GM19463 (cell line): ENCODE measurements at regions not wholly inside any gene's neighbourhood (a gene's known extent, or its start where the extent isn't known, plus 50 kb on each side); places are given as distances from the start of the nearest gene placed in this dataset.
"Not testable (repeated sequence)": the region's sequence is repeated elsewhere in the genome, so short reads cannot be mapped to it uniquely, and the experiment has no call there.

Experiments used
- ATAC-seq: cut with Tn5 transposase; IDR thresholded peaks from one replicate; pipeline ENCODE4 v1.9.1; 2021; ENCODE audit warnings: mild to moderate bottlenecking, moderate library complexity; ENCODE audit not compliant: unreplicated experiment

GRCh38 chr3:78238811-78239210 is 1198.9 kb downstream of the ROBO2 start:
- ATAC-seq = no peak

GRCh38 chr3:78242724-78243123 is 1202.8 kb downstream of the ROBO2 start:
- no peak for ATAC-seq

- no peak for ATAC-seq
Measured at GRCh38 chr3:78244136-78244535, 1204.2 kb downstream of the ROBO2 start.

- no peak for ATAC-seq
Measured at GRCh38 chr3:78249294-78249693, 1209.4 kb downstream of the ROBO2 start.

DNA sequence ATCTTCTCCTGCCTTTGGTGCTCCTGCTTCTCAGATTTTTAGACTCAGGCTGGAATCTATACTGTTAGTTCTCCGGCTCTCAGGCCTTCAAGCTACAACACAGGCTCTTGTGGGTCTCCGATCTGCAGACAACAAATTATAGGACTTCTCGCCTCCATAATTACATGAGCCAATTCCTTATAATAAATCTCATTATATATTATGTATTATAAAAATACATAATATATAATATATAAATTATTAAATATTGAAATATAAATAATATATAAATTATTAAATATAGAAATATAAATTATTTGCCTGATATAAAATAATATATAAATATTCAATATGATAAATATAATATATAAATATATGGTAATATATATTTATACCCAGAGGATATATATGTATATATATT is 1214.0 kb downstream of the ROBO2 start:
- ATAC-seq = no peak

DNA sequence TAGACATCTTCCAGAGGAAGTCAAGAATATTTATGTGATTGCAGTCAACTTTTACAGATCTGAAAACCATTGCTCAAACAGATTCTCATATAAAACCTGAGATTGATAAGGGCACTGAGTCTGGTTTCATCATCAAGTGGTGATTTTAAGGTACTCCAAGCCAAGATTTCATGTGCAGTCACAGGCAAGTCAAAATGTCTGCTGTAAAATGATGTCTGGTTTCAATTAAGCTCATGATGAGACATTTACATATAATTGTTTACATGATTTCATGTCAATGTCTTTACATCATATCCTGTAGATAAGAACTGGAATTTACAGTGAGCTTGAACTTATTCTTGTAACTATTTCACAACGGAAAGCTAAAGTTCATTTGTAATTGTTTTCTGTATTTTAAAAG is 1215.5 kb downstream of the ROBO2 start:
- ATAC-seq = no peak

DNA sequence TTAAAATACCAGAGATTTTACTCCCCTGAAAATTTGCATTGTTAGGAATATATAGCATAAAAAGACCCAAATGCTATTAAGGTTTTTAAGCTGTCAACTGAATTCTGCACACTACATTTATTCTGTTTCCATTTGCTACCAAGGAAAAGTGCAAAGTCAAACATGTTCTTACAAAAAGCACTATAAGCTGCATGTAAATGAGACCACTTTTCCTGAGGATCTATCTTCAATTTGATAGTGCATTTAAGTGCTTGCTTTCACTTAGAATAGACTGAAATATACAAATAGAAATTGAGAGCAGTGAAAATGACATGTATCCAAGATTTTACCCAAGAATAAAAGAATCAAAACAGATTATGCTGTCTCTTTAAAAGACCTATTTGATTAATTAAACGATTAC is 1216.2 kb downstream of the ROBO2 start:
- ATAC-seq = no peak

- no peak for ATAC-seq
Measured at GRCh38 chr3:78257951-78258530, 1218.1 kb downstream of the ROBO2 start.

GRCh38 chr3:78258798-78259197 is 1218.9 kb downstream of the ROBO2 start:
- ATAC-seq = no peak

GRCh38 chr3:78260388-78260787 is 1220.5 kb downstream of the ROBO2 start:
- ATAC-seq = no peak

DNA sequence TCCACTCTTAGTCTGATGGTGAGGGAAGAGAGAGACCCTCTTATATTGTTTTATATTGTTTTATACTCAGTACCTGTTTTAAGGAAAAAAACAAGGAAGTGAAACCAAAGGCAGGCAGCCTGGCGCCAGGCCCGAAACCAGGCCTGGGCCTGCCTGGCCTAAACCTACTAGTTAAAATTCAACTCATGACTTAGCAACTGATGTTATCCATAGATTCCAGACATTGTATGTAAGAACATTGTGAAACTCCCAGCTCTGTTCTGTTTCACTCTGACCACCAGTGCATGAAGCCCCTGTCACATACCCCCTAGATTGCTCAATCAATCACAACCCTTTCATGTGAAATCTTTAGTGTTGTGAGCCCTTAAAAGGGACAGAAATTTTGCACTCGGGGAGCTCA is 1226.7 kb downstream of the ROBO2 start:
- not testable (repeated sequence) for ATAC-seq

DNA sequence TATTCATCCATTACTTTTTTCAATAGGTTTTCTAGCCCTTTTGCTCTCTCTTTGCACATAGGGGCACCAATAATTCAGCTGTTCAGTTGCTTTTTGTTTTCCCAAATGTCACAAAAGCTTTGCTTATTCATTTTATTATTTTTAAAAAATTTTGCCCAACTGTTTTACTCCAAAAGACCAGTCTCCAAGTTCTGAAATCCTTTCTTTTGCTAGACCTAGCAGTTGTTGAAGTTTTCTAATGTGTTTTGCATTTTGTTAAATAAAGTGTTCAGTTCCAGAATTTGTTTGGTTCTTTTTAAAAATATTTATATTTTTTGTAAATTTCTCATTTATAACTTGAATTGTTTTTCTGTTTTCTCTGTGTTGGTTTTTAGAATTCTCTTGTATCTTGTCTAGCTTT is 1227.3 kb downstream of the ROBO2 start:
- no peak for ATAC-seq

GRCh38 chr3:78268087-78268486 is 1228.2 kb downstream of the ROBO2 start:
- ATAC-seq = no peak

DNA sequence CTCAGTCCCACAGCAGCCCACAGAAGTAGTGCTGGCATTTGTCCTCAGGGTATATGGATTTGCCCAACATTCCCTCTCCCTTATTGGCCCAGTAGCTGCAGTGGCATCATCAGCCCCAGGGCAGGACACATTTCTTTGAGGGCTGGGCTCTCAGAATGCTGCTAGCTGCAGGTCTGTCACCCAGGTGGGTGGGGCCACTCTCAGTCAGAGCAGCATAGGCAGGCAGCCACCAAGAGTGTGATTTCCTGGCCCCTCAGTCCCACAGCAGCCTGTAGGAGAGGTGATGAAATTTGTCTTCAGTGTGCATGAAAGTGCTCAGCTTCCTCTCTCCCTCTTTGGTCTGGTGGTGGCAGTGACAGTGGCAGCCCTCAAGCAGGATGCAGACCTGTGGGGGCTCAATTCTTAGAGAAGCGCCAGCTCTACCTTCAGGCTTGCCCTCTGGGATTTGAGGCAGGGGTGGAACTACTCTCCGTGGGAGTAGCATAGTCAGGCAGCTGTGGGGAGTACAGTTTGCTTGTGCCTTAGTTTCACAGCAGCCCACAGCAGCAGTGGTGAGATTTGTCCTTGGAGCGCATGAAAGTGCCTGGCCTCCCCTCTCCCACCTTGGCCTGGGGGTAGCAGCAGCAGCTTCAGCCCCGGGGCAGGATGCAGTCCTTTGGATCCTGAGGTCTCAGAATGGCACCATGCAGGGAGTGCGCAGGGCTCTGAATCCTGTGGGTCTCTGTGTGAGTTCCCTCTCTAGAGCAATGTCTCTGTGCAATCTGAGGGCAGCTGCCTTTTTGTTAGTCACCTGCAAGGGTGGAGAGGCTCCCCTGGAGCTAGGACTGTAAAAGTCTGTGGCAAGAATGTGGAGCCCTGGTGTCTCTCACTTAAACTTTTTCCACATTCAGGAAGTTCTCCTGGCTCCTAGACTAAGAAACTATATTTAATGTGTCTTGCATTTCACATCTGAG is 1229.1 kb downstream of the ROBO2 start:
- no peak for ATAC-seq

- no peak for ATAC-seq
Measured at GRCh38 chr3:78273326-78273725, 1233.4 kb downstream of the ROBO2 start.

DNA sequence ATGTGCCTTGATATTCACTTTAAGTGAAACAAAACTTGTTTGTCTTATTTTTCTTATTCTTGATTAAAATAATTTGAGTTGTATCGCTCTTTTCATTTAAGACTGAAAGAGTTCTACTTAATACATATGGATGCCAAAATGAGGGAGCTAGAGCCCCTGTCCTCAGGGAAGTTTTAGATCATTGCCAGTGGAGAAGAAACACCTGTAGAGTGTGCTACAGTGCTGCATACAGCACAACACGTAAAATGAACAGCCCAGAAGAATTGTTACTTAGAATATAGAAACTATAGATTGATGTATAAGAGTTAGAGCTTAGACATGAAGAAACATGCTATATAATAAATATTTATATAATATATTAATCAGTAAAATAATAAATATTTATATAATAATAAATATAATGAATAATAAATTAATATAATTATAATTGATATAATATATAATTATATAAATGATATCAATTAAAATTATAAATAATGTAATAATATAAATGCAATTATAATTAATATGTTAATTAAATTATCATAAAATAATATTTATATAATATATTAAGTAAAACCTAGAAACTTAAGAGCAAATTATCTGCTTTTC is 1234.7 kb downstream of the ROBO2 start:
- ATAC-seq = no peak

DNA sequence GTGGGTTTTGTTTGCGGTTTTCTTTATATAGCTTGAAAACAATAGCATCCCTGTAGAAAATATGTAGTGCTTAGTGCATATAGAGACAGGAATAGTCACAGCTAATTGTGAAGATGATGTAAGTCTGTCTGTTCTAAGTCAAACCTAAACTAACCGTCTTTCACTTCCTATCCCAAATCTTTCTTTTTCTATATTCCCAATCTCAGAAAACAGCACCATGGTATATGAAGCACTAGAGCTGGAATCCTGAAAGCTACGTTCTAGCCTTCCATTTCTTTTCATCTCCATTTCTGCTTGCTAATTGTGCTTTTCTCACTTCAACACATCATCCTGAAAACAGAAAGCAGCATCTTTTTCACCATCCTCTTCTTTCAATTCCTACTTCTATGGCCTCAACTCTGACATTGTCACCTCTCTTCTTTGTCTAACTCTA is 1235.5 kb downstream of the ROBO2 start:
- no peak for ATAC-seq

GRCh38 chr3:78277220-78277619 is 1237.3 kb downstream of the ROBO2 start:
- ATAC-seq = no peak

- no peak for ATAC-seq
Measured at GRCh38 chr3:78277801-78278200, 1237.9 kb downstream of the ROBO2 start.

DNA sequence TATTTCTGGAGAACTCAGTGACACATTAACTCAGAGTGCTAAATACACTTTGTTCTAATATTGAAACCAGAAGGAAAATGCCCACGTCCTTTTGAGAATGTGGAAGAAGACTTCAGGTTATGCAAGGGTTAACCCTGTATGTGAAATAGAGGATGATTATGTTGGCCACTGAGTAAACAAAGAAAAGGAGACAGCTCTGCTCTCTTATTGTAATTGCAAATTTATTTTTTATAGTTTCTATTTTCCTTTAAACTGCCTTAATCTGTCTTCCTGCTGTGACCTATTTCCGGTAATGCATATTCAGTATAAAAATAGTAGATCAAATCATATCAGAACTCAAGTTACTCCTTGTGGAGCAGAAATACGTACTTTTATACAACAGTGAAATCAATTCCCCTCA is 1239.2 kb downstream of the ROBO2 start:
- ATAC-seq = no peak

- ATAC-seq = no peak
Measured at GRCh38 chr3:78281381-78281780, 1241.5 kb downstream of the ROBO2 start.

GRCh38 chr3:78283994-78284393 is 1244.1 kb downstream of the ROBO2 start:
- ATAC-seq = no peak
